ENCODE measurements at regions not wholly inside any gene's neighbourhood (a gene's known extent, or its start where the extent isn't known, plus 50 kb on each side); places are given as distances from the start of the nearest gene placed in this dataset.

GRCh38 chr6:73885393-73885792, 189.4 kb downstream of the CD109 start:
- TF ChIP-seq ZNF414 (CRISPR knock-in tag; IDR thresholded peaks at IDR 0.05), result no peak
- no peak for TF ChIP-seq TAF1 (CRISPR knock-in tag; IDR thresholded peaks at IDR 0.05)
- TF ChIP-seq SIN3A (IDR thresholded peaks at IDR 0.05; ENCODE audit: borderline replicate concordance, low read depth, low read length), result no peak
- no peak for TF ChIP-seq GATAD1 (CRISPR knock-in tag; IDR thresholded peaks at IDR 0.05)
- TF ChIP-seq AKAP8 (CRISPR knock-in tag; IDR thresholded peaks at IDR 0.05), result no peak
- TF ChIP-seq NR2F2 (IDR thresholded peaks at IDR 0.05; ENCODE audit: borderline replicate concordance, low read depth), result no peak
- no peak for TF ChIP-seq ERF (CRISPR knock-in tag; IDR thresholded peaks at IDR 0.05)

Data from HepG2 (cell line).